Fibroblast of villous mesenchyme (primary cell): ENCODE measurements at regions not wholly inside any gene's neighbourhood (a gene's known extent, or its start where the extent isn't known, plus 50 kb on each side); places are given as distances from the start of the nearest gene placed in this dataset.
A peak's percentile ranks its signal among the peaks of the same experiment; 100 is the strongest.

ENCODE experiments used
- DNase-seq: peaks from one replicate; pipeline ENCODE4 v3.0.0-alpha.2; 2010; ENCODE audit warnings: low read depth
- H3K4me3 ChIP-seq: 2 replicates; pipeline ENCODE4 v1.5.1; 2011; ENCODE audit warnings: low read depth, mild to moderate bottlenecking, low read length
- CTCF ChIP-seq: IDR thresholded peaks from 2 replicates; pipeline ENCODE4 v1.5.1; 2012; ENCODE audit warnings: low read depth, mild to moderate bottlenecking, low read length; ENCODE audit not compliant: insufficient read depth

- no peak for DNase-seq
Observed at GRCh38 chr2:215876937-215877238, 136.5 kb downstream of the MREG start.

DNA sequence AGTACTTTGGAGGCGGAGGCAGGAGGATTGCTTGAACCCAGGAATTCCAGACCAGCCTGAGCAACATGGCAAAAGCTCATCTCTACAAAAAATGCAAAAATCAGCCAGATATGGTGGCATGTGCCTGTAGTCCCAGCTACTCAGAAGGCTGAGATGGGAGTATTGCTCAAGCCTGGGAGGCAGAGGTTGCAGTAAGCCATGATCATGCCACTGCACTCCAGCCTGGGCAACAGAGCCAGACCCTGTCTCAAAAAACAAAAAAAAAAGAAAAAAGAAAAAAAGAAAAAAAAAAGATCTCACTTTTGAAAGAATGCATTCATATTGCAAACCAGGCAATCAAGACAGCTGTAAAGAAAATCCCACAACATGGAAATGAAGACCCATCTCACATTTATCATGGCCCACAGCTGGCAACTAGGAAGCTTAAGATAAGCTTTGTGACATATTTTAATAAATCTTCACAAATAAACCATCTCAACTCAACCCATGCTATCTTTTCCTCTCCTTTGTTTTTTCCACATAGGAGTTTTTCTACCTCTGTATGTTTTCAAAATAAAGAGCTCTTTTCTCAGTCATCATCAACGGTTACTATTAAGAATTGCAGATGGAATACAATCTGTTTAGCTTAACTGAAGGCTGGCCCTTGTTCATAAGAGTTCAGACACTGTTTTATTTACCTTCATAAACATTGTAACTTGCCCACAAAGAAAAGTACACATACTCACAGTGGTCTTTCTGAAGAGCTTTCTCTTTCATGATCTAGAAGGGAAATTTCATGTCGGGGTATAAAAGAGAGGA is 137.0 kb downstream of the MREG start:
- H3K4me3 ChIP-seq, result no peak overlapping the region
- no peak for TF ChIP-seq CTCF

More at GRCh38 chr2:215876937-215877238, 136.5 kb downstream of the MREG start:
- no peak for TF ChIP-seq CTCF
- H3K4me3 ChIP-seq, result no peak overlapping the region

GRCh38 chr2:215874418-215874817 is 138.9 kb downstream of the MREG start:
- DNase-seq, result no peak
- no peak overlapping the region for H3K4me3 ChIP-seq
- no peak for TF ChIP-seq CTCF

More for the DNA sequence above, 137.0 kb downstream of the MREG start:
- no peak for DNase-seq

- H3K4me3 ChIP-seq, result no peak overlapping the region
- peak; percentile 48 for TF ChIP-seq CTCF
- DNase-seq, result no peak
Observed at GRCh38 chr2:215870986-215871385, 142.4 kb downstream of the MREG start.

GRCh38 chr2:215870088-215870490 is 143.3 kb downstream of the MREG start:
- H3K4me3 ChIP-seq, result no peak overlapping the region
- DNase-seq, result peak; percentile 84

DNA sequence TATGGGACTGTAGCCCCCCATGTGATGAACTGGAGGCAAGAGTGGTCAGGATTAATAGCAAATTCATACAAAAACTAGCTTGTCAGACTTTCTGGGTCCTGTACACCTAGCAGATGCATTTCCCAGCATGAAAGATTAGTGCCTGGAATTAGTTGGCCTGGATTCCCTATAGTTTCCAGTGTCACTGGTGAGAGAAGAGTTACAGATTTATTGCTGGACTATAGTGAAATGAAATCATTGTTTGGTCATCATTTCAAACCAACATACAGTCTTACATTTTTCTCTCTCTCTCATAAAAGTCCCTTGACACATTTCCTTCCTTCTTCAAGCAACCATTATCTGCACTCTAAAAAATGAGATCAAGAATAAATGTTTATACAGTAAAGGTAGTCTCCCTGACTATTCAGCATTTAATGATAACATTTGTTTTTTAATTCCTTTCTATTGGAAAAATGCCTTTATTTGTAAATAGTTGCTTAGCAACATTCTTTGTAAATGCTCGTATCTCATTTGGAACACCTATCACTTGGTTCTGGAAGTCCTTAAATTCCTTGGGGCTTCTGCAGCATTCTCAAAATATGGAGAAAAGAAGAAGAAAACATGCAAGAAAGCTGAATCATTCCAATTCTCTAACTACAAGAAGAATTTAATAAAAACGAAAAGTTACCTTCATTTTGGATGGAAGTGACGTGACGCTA is 144.4 kb downstream of the MREG start:
- H3K4me3 ChIP-seq, result no peak overlapping the region
- DNase-seq, result no peak
- no peak for TF ChIP-seq CTCF

More at GRCh38 chr2:215870088-215870490, 143.3 kb downstream of the MREG start:
- TF ChIP-seq CTCF, result no peak

GRCh38 chr2:215866606-215867005 is 146.7 kb downstream of the MREG start:
- TF ChIP-seq CTCF, result no peak
- DNase-seq, result no peak
- no peak overlapping the region for H3K4me3 ChIP-seq
